ENCODE measurements at regions not wholly inside any gene's neighbourhood (a gene's known extent, or its start where the extent isn't known, plus 50 kb on each side); places are given as distances from the start of the nearest gene placed in this dataset.

DNA sequence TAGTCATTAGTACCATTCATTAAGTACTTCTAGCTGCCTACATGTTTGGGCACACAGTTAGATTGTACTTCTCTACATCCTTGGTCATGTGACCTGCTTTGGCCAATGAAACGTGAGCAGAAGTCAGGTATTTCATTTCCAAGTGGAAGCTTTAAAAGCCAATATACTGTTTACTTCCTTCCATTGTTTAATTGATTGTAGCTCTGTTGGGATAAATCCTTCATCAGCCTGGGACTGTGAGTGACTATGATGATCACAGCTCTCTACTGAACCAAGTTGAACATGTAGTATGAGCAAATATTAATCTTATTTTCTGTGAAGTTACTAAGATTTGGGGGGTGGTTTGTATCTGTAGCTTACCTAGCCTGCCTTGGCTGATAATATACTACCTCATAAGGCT, 116.5 kb upstream of the ROPN1 start:
- H3K4me3 ChIP-seq (replicated peaks in 1 of 2; ENCODE audit: low read depth in 2 of 2, low read length in 2 of 2), result no peak overlapping the region
- TF ChIP-seq, protein P1, sequence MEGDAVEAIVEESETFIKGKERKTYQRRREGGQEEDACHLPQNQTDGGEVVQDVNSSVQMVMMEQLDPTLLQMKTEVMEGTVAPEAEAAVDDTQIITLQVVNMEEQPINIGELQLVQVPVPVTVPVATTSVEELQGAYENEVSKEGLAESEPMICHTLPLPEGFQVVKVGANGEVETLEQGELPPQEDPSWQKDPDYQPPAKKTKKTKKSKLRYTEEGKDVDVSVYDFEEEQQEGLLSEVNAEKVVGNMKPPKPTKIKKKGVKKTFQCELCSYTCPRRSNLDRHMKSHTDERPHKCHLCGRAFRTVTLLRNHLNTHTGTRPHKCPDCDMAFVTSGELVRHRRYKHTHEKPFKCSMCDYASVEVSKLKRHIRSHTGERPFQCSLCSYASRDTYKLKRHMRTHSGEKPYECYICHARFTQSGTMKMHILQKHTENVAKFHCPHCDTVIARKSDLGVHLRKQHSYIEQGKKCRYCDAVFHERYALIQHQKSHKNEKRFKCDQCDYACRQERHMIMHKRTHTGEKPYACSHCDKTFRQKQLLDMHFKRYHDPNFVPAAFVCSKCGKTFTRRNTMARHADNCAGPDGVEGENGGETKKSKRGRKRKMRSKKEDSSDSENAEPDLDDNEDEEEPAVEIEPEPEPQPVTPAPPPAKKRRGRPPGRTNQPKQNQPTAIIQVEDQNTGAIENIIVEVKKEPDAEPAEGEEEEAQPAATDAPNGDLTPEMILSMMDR (IDR thresholded peaks at IDR 0.05; ENCODE audit: low read depth, low read length), result no peak
- no peak for DNase-seq (ENCODE audit: low read depth in 2 of 2)

DNA sequence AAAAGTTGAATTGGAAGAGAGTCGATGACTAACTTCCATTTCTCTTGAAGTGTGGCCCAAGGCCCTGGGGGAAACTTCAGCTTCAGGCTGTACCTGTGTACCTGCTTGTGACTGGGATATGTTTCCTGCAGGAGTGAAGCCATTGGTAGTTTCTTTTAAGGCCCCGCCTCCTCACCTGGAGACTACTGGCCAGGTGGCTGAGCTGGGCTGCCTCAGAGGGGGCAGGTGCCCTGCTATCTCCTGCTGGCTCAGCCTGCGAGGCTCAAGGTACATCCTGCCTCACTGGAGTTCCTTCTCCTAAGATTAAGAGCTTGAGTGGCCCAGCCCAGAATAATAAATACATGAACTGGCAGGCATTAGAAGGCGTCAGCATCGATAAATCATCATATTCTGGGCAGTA, 121.6 kb upstream of the ROPN1 start:
- no peak for DNase-seq (ENCODE audit: low read depth in 2 of 2)
- H3K4me3 ChIP-seq (replicated peaks in 1 of 2; ENCODE audit: low read depth in 2 of 2, low read length in 2 of 2), result no peak overlapping the region
- TF ChIP-seq, protein P1 (IDR thresholded peaks at IDR 0.05; ENCODE audit: low read depth, low read length), result no peak

DNA sequence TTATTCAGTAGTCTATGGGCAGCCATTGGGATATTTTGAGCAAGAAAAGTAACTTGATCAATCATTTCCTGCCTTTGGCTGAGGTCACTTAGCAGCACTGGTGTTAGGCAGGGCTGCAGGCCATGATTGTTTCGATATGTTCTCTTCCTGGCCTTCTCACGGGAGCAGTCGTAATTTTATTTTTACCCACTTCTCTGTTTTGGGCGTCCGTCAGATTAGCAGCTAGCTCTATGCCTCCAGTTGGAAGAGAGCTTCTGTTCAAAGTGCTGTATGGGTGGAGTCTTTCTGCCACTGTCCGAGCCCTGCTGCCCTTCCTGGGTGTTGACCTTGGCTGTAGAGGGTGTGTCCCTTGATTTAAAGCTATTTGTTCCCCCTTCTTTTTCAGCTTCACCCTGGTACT, 123.4 kb upstream of the ROPN1 start:
- TF ChIP-seq, protein P1 (IDR thresholded peaks at IDR 0.05; ENCODE audit: low read depth, low read length), result no peak
- DNase-seq (ENCODE audit: low read depth in 2 of 2), result no peak
- no peak overlapping the region for H3K4me3 ChIP-seq (replicated peaks in 1 of 2; ENCODE audit: low read depth in 2 of 2, low read length in 2 of 2)

DNA sequence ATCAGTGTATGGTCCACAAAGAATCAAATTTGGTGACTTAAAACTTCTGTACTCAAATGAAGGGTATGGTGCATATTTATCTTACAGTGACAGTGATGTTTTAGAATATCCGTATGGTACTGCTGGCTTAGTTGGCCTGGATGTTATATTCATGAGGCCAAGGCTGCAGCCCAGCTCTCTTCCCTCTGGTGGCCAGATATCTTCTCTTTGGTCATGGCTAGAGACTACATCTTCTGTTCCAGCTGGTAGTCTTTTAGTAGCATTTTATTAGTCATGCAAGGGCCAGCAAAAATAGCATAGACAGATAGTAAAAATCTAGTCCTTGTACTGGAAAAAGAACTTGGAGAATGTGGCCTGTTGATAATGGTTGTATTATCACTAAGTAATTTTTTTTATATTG, 124.0 kb upstream of the ROPN1 start:
- H3K4me3 ChIP-seq (replicated peaks in 1 of 2; ENCODE audit: low read depth in 2 of 2, low read length in 2 of 2), result no peak overlapping the region
- no peak for DNase-seq (ENCODE audit: low read depth in 2 of 2)
- TF ChIP-seq, protein P1 (IDR thresholded peaks at IDR 0.05; ENCODE audit: low read depth, low read length), result no peak

DNA sequence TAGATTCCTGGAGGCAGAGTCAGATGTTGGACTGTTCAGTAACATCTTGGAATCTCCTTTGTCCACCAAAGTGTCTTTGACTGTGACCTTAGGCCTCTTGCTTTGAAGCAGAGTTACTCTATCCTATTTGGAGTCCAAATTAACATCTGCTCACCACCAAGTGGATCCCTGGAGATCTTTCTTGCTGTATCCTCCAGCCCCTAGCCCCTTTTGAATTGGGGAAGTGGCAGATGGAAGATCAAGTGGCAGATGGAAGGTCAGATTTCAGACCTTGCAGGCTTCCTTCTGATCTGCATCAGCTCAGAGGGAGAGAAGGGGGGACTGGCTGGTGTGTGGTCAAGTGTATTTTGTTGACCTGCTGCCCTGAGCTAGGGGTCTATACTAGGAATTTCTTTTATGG, 125.0 kb upstream of the ROPN1 start:
- TF ChIP-seq, protein P1 (IDR thresholded peaks at IDR 0.05; ENCODE audit: low read depth, low read length), result no peak
- no peak for DNase-seq (ENCODE audit: low read depth in 2 of 2)
- H3K4me3 ChIP-seq (replicated peaks in 1 of 2; ENCODE audit: low read depth in 2 of 2, low read length in 2 of 2), result no peak overlapping the region

DNA sequence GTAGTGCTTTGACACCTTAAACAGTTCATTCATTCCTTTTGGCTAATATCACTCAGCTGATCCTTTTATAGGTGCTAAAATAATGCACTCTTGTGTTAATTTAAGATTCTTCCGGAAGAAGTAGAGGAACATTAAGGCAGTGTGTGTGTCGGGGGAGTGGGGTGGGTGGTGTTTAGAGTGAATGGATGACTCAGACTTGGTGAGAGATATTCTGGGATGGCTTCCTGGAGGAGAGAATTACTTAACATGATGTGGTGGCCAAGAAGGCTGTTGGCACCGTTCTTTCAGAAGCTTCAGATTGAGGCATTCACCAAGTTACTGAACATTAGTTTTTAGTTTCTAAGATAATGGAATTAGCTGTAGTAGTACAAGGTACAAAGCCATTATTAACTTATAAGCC, 125.6 kb upstream of the ROPN1 start:
- no peak overlapping the region for H3K4me3 ChIP-seq (replicated peaks in 1 of 2; ENCODE audit: low read depth in 2 of 2, low read length in 2 of 2)
- DNase-seq (ENCODE audit: low read depth in 2 of 2), result peak; percentile 44 to 72
- TF ChIP-seq, protein P1 (IDR thresholded peaks at IDR 0.05; ENCODE audit: low read depth, low read length), result no peak

DNA sequence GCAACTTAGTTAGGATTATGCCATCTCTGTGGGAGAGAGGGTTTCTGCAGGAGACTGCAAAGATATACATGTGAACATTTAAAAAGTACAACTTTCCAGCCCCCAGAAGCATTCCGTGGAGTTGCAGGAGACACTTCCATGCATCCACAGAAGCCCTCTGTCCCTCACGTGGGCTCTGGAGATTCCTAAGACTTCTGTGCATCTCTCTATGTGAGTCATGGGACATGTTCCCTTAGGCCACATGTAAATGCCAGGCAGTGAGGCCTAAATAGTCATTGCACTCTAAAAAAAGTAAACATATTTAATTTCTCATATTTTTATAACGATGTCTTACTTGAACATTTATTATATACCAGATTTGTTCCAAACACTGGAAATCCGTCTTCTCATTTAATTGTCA, 126.5 kb upstream of the ROPN1 start:
- H3K4me3 ChIP-seq (replicated peaks in 1 of 2; ENCODE audit: low read depth in 2 of 2, low read length in 2 of 2), result no peak overlapping the region
- TF ChIP-seq, protein P1 (IDR thresholded peaks at IDR 0.05; ENCODE audit: low read depth, low read length), result no peak
- DNase-seq (ENCODE audit: low read depth in 2 of 2), result peak in 1 of 2 donors; percentile 35
